DND-41 (cell line): ENCODE measurements at regions not wholly inside any gene's neighbourhood (a gene's known extent, or its start where the extent isn't known, plus 50 kb on each side); places are given as distances from the start of the nearest gene placed in this dataset.

Experiments
- EZH2 ChIP-seq: IDR thresholded peaks from 3 replicates; pipeline ENCODE4 v1.6.1; 2012; ENCODE audit warnings: borderline replicate concordance, low read depth, mild to moderate bottlenecking, moderate library complexity, low read length, inconsistent platforms; ENCODE audit not compliant: severe bottlenecking
- TF ChIP-seq, protein P1 (sequence below): IDR thresholded peaks from 2 replicates; pipeline ENCODE4 v1.5.1; 2012; ENCODE audit warnings: borderline replicate concordance, low read length, moderate library complexity, mild to moderate bottlenecking; ENCODE audit not compliant: poor library complexity, severe bottlenecking; ENCODE audit errors: extremely low read depth

- TF ChIP-seq, protein P1, sequence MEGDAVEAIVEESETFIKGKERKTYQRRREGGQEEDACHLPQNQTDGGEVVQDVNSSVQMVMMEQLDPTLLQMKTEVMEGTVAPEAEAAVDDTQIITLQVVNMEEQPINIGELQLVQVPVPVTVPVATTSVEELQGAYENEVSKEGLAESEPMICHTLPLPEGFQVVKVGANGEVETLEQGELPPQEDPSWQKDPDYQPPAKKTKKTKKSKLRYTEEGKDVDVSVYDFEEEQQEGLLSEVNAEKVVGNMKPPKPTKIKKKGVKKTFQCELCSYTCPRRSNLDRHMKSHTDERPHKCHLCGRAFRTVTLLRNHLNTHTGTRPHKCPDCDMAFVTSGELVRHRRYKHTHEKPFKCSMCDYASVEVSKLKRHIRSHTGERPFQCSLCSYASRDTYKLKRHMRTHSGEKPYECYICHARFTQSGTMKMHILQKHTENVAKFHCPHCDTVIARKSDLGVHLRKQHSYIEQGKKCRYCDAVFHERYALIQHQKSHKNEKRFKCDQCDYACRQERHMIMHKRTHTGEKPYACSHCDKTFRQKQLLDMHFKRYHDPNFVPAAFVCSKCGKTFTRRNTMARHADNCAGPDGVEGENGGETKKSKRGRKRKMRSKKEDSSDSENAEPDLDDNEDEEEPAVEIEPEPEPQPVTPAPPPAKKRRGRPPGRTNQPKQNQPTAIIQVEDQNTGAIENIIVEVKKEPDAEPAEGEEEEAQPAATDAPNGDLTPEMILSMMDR = no peak
- no peak for TF ChIP-seq EZH2
Measured at GRCh38 chrX:118211891-118212816, 95.5 kb upstream of the KLHL13 start.
